B cell (primary cell): ENCODE measurements at regions not wholly inside any gene's neighbourhood (a gene's known extent, or its start where the extent isn't known, plus 50 kb on each side); places are given as distances from the start of the nearest gene placed in this dataset.

ENCODE experiments used
- ATAC-seq: fragments of 200-7000 bp; cut with Tn5 transposase; one replicate; pipeline ENCODE4 v1.10.0; 2021; ENCODE audit warnings: low read depth, mild to moderate bottlenecking, moderate number of reproducible peaks, moderate library complexity
- CTCF ChIA-PET: fragments of 350-600 bp; sonication (Branson Sonifier 250); formaldehyde crosslinking; loops from one replicate; lab custom pipeline; 2021; ENCODE audit warnings: antibody characterized with exemption, inconsistent platforms; lab: Charles Lee
- POLR2A ChIA-PET: fragments of 350-600 bp; sonication (Branson Sonifier 250); formaldehyde crosslinking; loops from one replicate; lab custom pipeline; 2021; ENCODE audit warnings: antibody characterized with exemption; lab: Charles Lee
- DNase-seq: peaks from one replicate; pipeline ENCODE4 v3.0.0; 2013
- H2AFZ ChIP-seq: 2 replicates; pipeline ENCODE4 v1.6.1; 2012; ENCODE audit warnings: mild to moderate bottlenecking, low read depth, low read length; ENCODE audit not compliant: insufficient read depth, poor library complexity, severe bottlenecking
- H3K27ac ChIP-seq, 2 donors: 1 replicate in 1 of 2; 2 replicates in 1 of 2; pipeline ENCODE4 v1.5.1; 2012 to 2013; ENCODE audit warnings: low read length in 2 of 2, mild to moderate bottlenecking in 2 of 2, moderate library complexity in 1 of 2
- H3K27me3 ChIP-seq, 4 experiments: fragments of 200-600 bp in 1 of 4; sonication (generic) in 1 of 4; replicated peaks in 1 of 4; 1 replicate in 2 of 4; 2 replicates in 2 of 4; pipeline versions ENCODE4 v1.6.1 to v1.7.0; 2013 to 2016; ENCODE audit warnings: low read length in 3 of 4, mild to moderate bottlenecking in 2 of 4, mixed read lengths in 1 of 4, moderate library complexity in 1 of 4; ENCODE audit not compliant: insufficient read depth in 4 of 4, control insufficient read depth in 3 of 4; ENCODE audit errors: control extremely low read depth in 1 of 4
- H3K36me3 ChIP-seq, 2 experiments: replicated peaks in 1 of 2; 1 replicate in 1 of 2; 2 replicates in 1 of 2; pipeline versions ENCODE4 v1.6.1 to v1.7.1; 2013; ENCODE audit warnings: low read length in 1 of 2; ENCODE audit not compliant: insufficient read depth in 2 of 2, control insufficient read depth in 1 of 2; ENCODE audit errors: control extremely low read depth in 1 of 2, extremely low read depth in 1 of 2
- H3K4me1 ChIP-seq, 2 donors: fragments of 200-600 bp in 1 of 2; sonication (generic) in 1 of 2; 1 replicate in 1 of 2; 2 replicates in 1 of 2; pipeline versions ENCODE4 v1.5.1 to v1.6.1; 2013 to 2017; ENCODE audit warnings: low read length in 2 of 2; ENCODE audit not compliant: control insufficient read depth in 2 of 2, insufficient read depth in 2 of 2
- H3K4me2 ChIP-seq: replicated peaks from 2 replicates; pipeline ENCODE3; 2012; ENCODE audit warnings: mild to moderate bottlenecking, low read depth, low read length; ENCODE audit not compliant: poor library complexity, severe bottlenecking
- H3K4me3 ChIP-seq, 5 experiments: fragments of 200-600 bp in 1 of 5; sonication (generic) in 1 of 5; 1 replicate in 3 of 5; 2 replicates in 2 of 5; pipeline versions ENCODE4 v1.5.1 to v1.7.0; 2011 to 2016; ENCODE audit warnings: low read length in 4 of 5, mild to moderate bottlenecking in 4 of 5, low read depth in 2 of 5, control low read depth in 1 of 5, moderate library complexity in 1 of 5; ENCODE audit not compliant: insufficient read depth in 1 of 5; ENCODE audit errors: control extremely low read depth in 1 of 5, extremely low read depth in 1 of 5
- H3K79me2 ChIP-seq: fragments of 200-600 bp; sonication (generic); one replicate; pipeline ENCODE4 v1.6.0; 2016; ENCODE audit warnings: low read length; ENCODE audit not compliant: control insufficient read depth, insufficient read depth
- H3K9ac ChIP-seq: fragments of 200-600 bp; sonication (generic); 2 replicates; pipeline ENCODE4 v1.6.1; 2017; ENCODE audit warnings: mild to moderate bottlenecking, low read length, moderate library complexity
- H3K9me3 ChIP-seq, 3 donors: one replicate each; pipeline versions ENCODE4 v1.6.1 to v1.7.1; 2013; ENCODE audit warnings: low read length in 2 of 3; ENCODE audit not compliant: control insufficient read depth in 2 of 3, insufficient read depth in 1 of 3; ENCODE audit errors: control extremely low read depth in 1 of 3
- H4K20me1 ChIP-seq: 2 replicates; pipeline ENCODE4 v1.6.0; 2012; ENCODE audit warnings: mild to moderate bottlenecking, low read length; ENCODE audit not compliant: insufficient read depth, control insufficient read depth, poor library complexity, severe bottlenecking
- H3K27ac Mint-ChIP-seq: one replicate; pipeline ENCODE4 v1.8.0; 2021; ENCODE audit warnings: mixed read lengths
- H3K27me3 Mint-ChIP-seq: one replicate; pipeline ENCODE4 v1.8.0; 2021; ENCODE audit warnings: mixed read lengths
- H3K4me1 Mint-ChIP-seq: one replicate; pipeline ENCODE4 v1.8.0; 2021; ENCODE audit warnings: mixed read lengths
- H3K4me3 Mint-ChIP-seq: one replicate; pipeline ENCODE4 v1.8.0; 2021; ENCODE audit warnings: mixed read lengths
- H3K9me3 Mint-ChIP-seq: one replicate; pipeline ENCODE4 v1.8.0; 2022; ENCODE audit warnings: mixed read lengths; ENCODE audit not compliant: insufficient read depth
- CTCF ChIP-seq: fragments of 200-600 bp; IDR thresholded peaks from one replicate; pipeline ENCODE4 v1.8.0; 2022; ENCODE audit warnings: antibody characterized with exemption, mild to moderate bottlenecking
- EZH2 ChIP-seq: IDR thresholded peaks from 2 replicates; pipeline ENCODE4 v1.6.1; 2012; ENCODE audit warnings: borderline replicate concordance, low read depth, mild to moderate bottlenecking, moderate library complexity, low read length; ENCODE audit not compliant: insufficient read depth, poor library complexity, severe bottlenecking
- WGBS: methylation state at CpG from one replicate; pipeline ENCODE4 v1.1.5; 2013; ENCODE audit warnings: missing lambda C conversion rate; ENCODE audit not compliant: insufficient coverage; 5-methylcytosine and 5-hydroxymethylcytosine counted together
- intact Hi-C: fragments of 100-400 bp; cut with micrococcal nuclease; formaldehyde crosslinking; loops from one replicate; pipeline ENCODE4 v1.10.0; 2022

GRCh38 chr16:54443839-54444238, 157.3 kb upstream of the IRX3 start:
- Histone ChIP-seq H3K4me3 (no peak overlapping the region), H3K4me2 (no peak overlapping the region), H3K27ac (no peak overlapping the region), H4K20me1 (no peaks in the 10 kb centered on the region), H3K4me1 (no peaks in the 10 kb centered on the region), H3K36me3 (no peaks in the 10 kb centered on the region), H3K9me3 (peaks cover 0 to 4% (median 0%) of the 10 kb centered on the region in 3 donors), H3K9ac (no peak overlapping the region), H3K27me3 (no peaks in the 10 kb centered on the region), H3K79me2 (no peaks in the 10 kb centered on the region), H2AFZ (no peak overlapping the region)
- Mint-ChIP-seq H3K27me3 (no peaks in the 10 kb centered on the region), H3K27ac (no peak overlapping the region), H3K4me3 (no peak overlapping the region), H3K9me3 (no peaks in the 10 kb centered on the region), H3K4me1 (no peaks in the 10 kb centered on the region)
- DNase-seq, result no peak
- TF ChIP-seq CTCF (no peak), EZH2 (no peak)
- CTCF ChIA-PET, result no interaction called here
- POLR2A ChIA-PET, result no interaction called here
- intact Hi-C loops, result no loop called here
- ATAC-seq, result no peak
- 83% methylated on average over 1 of the region's 1 CpG for WGBS

GRCh38 chr16:54443352-54443751, 156.8 kb upstream of the IRX3 start:
- DNase-seq (no peak), ATAC-seq (no peak)
- no peak overlapping the region for H3K4me3 Mint-ChIP-seq
- intact Hi-C loops, result no loop called here
- no peak overlapping the region for H3K4me2 ChIP-seq
- H3K4me1 ChIP-seq, result no peaks in the 10 kb centered on the region
- no peaks in the 10 kb centered on the region for H4K20me1 ChIP-seq
- no peaks in the 10 kb centered on the region for H3K36me3 ChIP-seq
- no peaks in the 10 kb centered on the region for H3K9me3 Mint-ChIP-seq
- H3K4me3 ChIP-seq, result no peak overlapping the region
- H3K27ac ChIP-seq, result no peak overlapping the region
- no peak overlapping the region for H2AFZ ChIP-seq
- no peaks in the 10 kb centered on the region for H3K79me2 ChIP-seq
- TF ChIP-seq CTCF (no peak), EZH2 (no peak)
- CTCF ChIA-PET, result no interaction called here
- H3K9ac ChIP-seq, result no peak overlapping the region
- H3K9me3 ChIP-seq, result peaks cover 0 to 4% (median 0%) of the 10 kb centered on the region in 3 donors
- H3K4me1 Mint-ChIP-seq, result no peaks in the 10 kb centered on the region
- no peak overlapping the region for H3K27ac Mint-ChIP-seq
- H3K27me3 ChIP-seq, result no peaks in the 10 kb centered on the region
- H3K27me3 Mint-ChIP-seq, result no peaks in the 10 kb centered on the region
- POLR2A ChIA-PET, result no interaction called here
